Ovary (tissue), 3 donors: ENCODE measurements at regions not wholly inside any gene's neighbourhood (a gene's known extent, or its start where the extent isn't known, plus 50 kb on each side); places are given as distances from the start of the nearest gene placed in this dataset.

ENCODE experiments used
- POLR2A ChIP-seq: fragments of 450-650 bp; IDR thresholded peaks from one replicate; pipeline ENCODE4 v1.6.1; 2017; ENCODE audit warnings: antibody characterized with exemption, mild to moderate bottlenecking, moderate library complexity
- TF ChIP-seq, protein P1 (sequence below), 3 donors: fragments of 450-650 bp in 2 of 3; fragments of 200-600 bp in 1 of 3; IDR thresholded peaks; one replicate each; pipeline versions ENCODE4 v1.5.1 to v1.8.0; 2016 to 2022; ENCODE audit warnings: antibody characterized with exemption in 3 of 3, mild to moderate bottlenecking in 1 of 3
- donor health status: DM: no; HTN: no; CAD: no.

- TF ChIP-seq, protein P1, sequence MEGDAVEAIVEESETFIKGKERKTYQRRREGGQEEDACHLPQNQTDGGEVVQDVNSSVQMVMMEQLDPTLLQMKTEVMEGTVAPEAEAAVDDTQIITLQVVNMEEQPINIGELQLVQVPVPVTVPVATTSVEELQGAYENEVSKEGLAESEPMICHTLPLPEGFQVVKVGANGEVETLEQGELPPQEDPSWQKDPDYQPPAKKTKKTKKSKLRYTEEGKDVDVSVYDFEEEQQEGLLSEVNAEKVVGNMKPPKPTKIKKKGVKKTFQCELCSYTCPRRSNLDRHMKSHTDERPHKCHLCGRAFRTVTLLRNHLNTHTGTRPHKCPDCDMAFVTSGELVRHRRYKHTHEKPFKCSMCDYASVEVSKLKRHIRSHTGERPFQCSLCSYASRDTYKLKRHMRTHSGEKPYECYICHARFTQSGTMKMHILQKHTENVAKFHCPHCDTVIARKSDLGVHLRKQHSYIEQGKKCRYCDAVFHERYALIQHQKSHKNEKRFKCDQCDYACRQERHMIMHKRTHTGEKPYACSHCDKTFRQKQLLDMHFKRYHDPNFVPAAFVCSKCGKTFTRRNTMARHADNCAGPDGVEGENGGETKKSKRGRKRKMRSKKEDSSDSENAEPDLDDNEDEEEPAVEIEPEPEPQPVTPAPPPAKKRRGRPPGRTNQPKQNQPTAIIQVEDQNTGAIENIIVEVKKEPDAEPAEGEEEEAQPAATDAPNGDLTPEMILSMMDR (IDR thresholded peaks at IDR 0.05): no peak
- no peak for TF ChIP-seq POLR2A
These were observed 506.9 kb downstream of the ZNF608 start for GRCh38 chr5:124239572-124239971.
